A549 (cell line): ENCODE measurements at regions not wholly inside any gene's neighbourhood (a gene's known extent, or its start where the extent isn't known, plus 50 kb on each side); places are given as distances from the start of the nearest gene placed in this dataset.

Source experiments
- POLR2A ChIP-seq: IDR thresholded peaks from 2 replicates; pipeline ENCODE4 v1.6.1; 2012; ENCODE audit warnings: mild to moderate bottlenecking, low read length
- TF ChIP-seq, protein P1 (sequence below): fragments of >200 bp; sonication (Bioruptor Twin); formaldehyde crosslinking; IDR thresholded peaks from 3 replicates; pipeline ENCODE4 v1.5.1; 2016

DNA sequence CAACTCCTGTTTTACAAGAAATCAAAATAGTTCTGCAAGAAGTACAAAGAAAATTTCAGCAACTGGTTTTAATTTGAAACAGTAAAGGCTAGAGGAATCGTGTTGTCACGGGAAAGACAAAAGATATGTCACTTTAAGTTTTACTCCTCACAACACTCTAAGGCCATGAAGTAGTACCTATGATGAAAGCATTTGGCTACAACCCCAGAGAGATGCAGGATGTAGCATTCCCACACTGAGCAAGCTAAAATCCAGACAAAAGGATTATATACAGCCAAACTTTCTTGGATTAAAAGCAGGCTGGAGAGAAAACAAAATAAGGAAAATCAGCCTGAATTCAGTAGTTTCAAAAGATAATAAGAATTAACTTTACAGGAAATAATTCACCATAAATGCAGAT is 245.5 kb upstream of the STEAP1 start:
- TF ChIP-seq, protein P1, sequence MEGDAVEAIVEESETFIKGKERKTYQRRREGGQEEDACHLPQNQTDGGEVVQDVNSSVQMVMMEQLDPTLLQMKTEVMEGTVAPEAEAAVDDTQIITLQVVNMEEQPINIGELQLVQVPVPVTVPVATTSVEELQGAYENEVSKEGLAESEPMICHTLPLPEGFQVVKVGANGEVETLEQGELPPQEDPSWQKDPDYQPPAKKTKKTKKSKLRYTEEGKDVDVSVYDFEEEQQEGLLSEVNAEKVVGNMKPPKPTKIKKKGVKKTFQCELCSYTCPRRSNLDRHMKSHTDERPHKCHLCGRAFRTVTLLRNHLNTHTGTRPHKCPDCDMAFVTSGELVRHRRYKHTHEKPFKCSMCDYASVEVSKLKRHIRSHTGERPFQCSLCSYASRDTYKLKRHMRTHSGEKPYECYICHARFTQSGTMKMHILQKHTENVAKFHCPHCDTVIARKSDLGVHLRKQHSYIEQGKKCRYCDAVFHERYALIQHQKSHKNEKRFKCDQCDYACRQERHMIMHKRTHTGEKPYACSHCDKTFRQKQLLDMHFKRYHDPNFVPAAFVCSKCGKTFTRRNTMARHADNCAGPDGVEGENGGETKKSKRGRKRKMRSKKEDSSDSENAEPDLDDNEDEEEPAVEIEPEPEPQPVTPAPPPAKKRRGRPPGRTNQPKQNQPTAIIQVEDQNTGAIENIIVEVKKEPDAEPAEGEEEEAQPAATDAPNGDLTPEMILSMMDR, result no peak
- no peak for TF ChIP-seq POLR2A
